Mucosa of descending colon (tissue), 3 donors: ENCODE measurements at regions not wholly inside any gene's neighbourhood (a gene's known extent, or its start where the extent isn't known, plus 50 kb on each side); places are given as distances from the start of the nearest gene placed in this dataset.

Source experiments
- ATAC-seq: fragments of 200-7000 bp; cut with Tn5 transposase; one replicate; pipeline ENCODE4 v1.9.1; 2020; ENCODE audit warnings: mild to moderate bottlenecking, moderate library complexity
- DNase-seq, 3 donors: peaks; one replicate each; pipeline ENCODE4 v3.0.0-alpha.2; 2020
- H3K36me3 ChIP-seq: fragments of 200-600 bp; one replicate; pipeline ENCODE4 v1.8.0; 2021; ENCODE audit warnings: low read depth, mild to moderate bottlenecking
- H3K4me1 ChIP-seq: fragments of 200-600 bp; one replicate; pipeline ENCODE4 v1.8.0; 2021; ENCODE audit warnings: low read depth, mild to moderate bottlenecking
- H3K4me3 ChIP-seq: fragments of 200-600 bp; one replicate; pipeline ENCODE4 v1.8.0; 2021; ENCODE audit warnings: mild to moderate bottlenecking
- H3K9me3 ChIP-seq: fragments of 200-600 bp; one replicate; pipeline ENCODE4 v1.8.0; 2021; ENCODE audit warnings: mild to moderate bottlenecking
- intact Hi-C, 2 donors: fragments of 100-400 bp; cut with DNase I in 1 of 2; cut with micrococcal nuclease in 1 of 2; formaldehyde crosslinking; loops; one replicate each; pipeline versions ENCODE4 v1.11.0 to v1.11.1; 2022; cut with DNase I, micrococcal nuclease
- TF ChIP-seq, protein P1 (sequence below): fragments of 200-600 bp; IDR thresholded peaks from one replicate; pipeline ENCODE4 v1.8.0; 2022; ENCODE audit warnings: antibody characterized with exemption, mild to moderate bottlenecking
- donor health status: DM: no; HTN: no; CAD: no; lungs with moderate emphysema.
- donor health status: DM: no; HTN: no; CAD: no.
- donor health status: DM: no; HTN: yes; CAD: no.

DNA sequence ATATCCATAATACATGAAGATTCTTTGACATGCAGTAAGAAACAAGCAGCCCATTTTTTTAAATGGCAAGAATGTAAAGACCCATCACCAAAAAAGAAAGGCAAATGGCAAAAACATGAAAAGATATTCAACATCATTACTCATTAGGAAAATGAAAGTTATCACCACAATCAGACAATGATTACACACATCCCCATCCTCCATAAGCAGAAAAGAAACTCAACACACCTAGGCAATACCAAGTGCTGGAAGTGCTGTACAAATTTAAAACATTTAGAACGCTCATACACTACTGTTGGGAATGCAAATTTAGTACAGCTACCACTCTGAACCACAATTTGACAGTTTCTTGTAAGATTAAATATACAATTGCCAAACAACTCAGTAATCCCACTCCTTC lies 466.7 kb downstream of the ACTL7B start:
- H3K36me3 ChIP-seq = no peaks in the 10 kb centered on the region
- intact Hi-C loops = no loop called here
- no peaks in the 10 kb centered on the region for H3K4me1 ChIP-seq
- ATAC-seq = no peak
- H3K4me3 ChIP-seq = no peak overlapping the region
- H3K9me3 ChIP-seq = no peaks in the 10 kb centered on the region
- TF ChIP-seq, protein P1, sequence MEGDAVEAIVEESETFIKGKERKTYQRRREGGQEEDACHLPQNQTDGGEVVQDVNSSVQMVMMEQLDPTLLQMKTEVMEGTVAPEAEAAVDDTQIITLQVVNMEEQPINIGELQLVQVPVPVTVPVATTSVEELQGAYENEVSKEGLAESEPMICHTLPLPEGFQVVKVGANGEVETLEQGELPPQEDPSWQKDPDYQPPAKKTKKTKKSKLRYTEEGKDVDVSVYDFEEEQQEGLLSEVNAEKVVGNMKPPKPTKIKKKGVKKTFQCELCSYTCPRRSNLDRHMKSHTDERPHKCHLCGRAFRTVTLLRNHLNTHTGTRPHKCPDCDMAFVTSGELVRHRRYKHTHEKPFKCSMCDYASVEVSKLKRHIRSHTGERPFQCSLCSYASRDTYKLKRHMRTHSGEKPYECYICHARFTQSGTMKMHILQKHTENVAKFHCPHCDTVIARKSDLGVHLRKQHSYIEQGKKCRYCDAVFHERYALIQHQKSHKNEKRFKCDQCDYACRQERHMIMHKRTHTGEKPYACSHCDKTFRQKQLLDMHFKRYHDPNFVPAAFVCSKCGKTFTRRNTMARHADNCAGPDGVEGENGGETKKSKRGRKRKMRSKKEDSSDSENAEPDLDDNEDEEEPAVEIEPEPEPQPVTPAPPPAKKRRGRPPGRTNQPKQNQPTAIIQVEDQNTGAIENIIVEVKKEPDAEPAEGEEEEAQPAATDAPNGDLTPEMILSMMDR = no peak
- no peak for DNase-seq

DNA sequence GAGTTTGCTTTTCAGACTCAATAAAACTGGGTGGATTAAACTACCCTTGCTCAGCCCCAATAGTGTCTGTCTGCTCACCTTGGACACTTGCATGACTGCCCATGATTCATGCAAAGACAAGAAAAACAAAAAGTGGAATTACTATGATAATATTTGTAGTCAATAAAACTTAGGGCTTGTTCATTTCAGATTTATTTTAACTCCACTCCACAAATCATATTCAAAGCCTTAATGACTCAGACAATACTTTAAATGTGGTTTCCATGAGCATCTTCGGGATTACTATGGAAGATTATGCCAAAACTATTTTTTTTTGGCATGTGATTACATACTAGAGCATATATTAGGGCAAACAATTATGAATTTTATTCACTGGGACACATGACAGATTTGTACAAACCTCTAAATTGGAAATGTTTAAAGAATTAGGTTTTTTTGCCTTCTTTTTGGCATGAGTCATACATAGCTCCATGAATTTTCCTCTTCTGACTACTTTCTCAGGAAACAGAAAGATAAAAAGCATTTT lies 468.9 kb downstream of the ACTL7B start:
- H3K36me3 ChIP-seq = no peaks in the 10 kb centered on the region
- DNase-seq (no peak), ATAC-seq (peak; percentile 69)
- H3K9me3 ChIP-seq = no peaks in the 10 kb centered on the region
- H3K4me3 ChIP-seq = no peak overlapping the region
- intact Hi-C loops = no loop called here
- TF ChIP-seq, protein P1 = no peak
- H3K4me1 ChIP-seq = no peaks in the 10 kb centered on the region

DNA sequence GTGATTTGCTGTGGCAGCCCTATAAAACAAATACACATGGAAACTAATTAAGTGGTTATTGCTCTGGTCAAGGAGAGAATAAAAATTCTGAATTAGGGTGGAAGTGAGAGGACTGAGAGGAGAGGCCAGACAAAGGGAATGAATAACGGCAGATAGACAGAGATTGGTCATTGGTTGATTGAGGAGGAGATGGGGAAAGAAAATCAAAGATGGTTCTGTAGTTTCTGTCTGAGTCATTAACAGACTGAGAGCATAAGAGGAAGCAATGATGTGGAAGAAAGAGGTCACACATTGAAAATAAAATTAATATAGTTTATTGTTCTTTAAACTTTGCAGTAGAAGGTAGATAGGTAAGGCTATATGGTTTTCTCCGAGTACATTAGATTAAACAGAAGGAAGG lies 469.8 kb downstream of the ACTL7B start:
- no peaks in the 10 kb centered on the region for H3K9me3 ChIP-seq
- H3K36me3 ChIP-seq = no peaks in the 10 kb centered on the region
- H3K4me3 ChIP-seq = no peak overlapping the region
- intact Hi-C loops = no loop called here
- ATAC-seq = no peak
- no peaks in the 10 kb centered on the region for H3K4me1 ChIP-seq
- DNase-seq = no peak
- TF ChIP-seq, protein P1 = no peak

DNA sequence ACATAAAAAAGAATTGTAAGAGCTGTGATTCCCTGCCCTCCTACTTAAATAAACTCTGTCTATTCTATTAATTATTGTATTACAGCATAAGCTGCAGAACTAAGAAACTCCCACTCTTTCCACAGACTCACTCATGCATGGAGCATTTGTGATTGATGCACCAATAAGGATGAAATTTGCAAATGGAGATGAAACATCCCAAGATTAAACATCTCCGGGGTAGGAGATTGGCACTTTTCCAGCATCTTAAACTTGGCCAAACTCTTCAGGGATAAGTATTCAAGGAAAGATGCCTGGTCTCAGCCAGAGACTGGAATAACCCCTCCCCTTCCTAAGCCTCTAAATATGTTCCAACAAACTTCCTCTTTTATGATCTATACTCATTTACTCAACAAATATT lies 472.0 kb downstream of the ACTL7B start:
- intact Hi-C loops = no loop called here
- Histone ChIP-seq H3K36me3 (no peaks in the 10 kb centered on the region), H3K9me3 (no peaks in the 10 kb centered on the region), H3K4me1 (no peaks in the 10 kb centered on the region), H3K4me3 (no peak overlapping the region)
- ATAC-seq (peak; percentile 28), DNase-seq (no peak)
- TF ChIP-seq, protein P1 = no peak

DNA sequence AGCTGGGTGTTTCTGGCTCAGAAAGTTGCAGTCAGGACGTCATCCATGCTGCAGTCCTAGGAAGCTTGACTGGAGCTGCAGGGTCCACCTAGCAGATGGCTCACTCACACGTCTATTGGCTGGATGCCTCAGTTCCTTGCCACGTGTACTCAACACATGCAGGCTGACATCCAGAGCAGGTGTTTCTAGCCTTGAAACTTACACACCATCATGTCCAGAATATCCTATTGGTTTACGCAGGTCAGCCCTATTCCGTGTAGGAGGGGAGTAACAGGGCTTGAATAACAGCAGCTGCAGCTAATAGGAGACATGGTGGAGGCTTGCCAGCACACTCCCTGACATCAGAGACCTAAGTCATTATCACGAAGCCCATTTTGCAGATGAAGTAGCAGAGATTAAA lies 473.5 kb downstream of the ACTL7B start:
- ATAC-seq (no peak), DNase-seq (no peak)
- intact Hi-C loops = no loop called here
- H3K36me3 ChIP-seq = no peaks in the 10 kb centered on the region
- TF ChIP-seq, protein P1 = no peak
- no peaks in the 10 kb centered on the region for H3K4me1 ChIP-seq
- H3K4me3 ChIP-seq = no peak overlapping the region
- no peaks in the 10 kb centered on the region for H3K9me3 ChIP-seq

DNA sequence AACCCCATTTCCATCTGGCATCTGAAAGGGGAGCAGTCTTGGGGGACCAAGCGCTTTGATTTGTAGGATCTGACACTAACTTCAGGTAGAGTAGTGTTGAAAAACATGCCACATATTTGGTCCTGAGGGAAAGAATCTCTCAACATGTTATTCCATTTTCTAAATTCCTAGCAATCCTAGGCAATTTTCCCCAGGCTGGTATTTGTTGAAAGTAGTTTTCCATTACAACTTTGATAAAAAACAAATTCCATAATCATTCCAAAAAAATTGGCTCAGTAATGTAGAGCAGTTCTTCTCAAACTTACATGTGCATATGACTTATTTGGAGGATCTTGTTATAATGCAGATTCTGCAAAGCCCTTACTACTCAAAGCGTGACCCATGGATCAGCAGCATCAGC lies 477.9 kb downstream of the ACTL7B start:
- Histone ChIP-seq H3K36me3 (no peaks in the 10 kb centered on the region), H3K9me3 (no peaks in the 10 kb centered on the region), H3K4me1 (no peaks in the 10 kb centered on the region), H3K4me3 (no peak overlapping the region)
- intact Hi-C loops = no loop called here
- TF ChIP-seq, protein P1 = no peak
- DNase-seq = no peak
- ATAC-seq = no peak
